ENCODE measurements at regions not wholly inside any gene's neighbourhood (a gene's known extent, or its start where the extent isn't known, plus 50 kb on each side); places are given as distances from the start of the nearest gene placed in this dataset.

- TF ChIP-seq POLR2A (IDR thresholded peaks at IDR 0.05; ENCODE audit: low read depth, low read length): no peak
- TF ChIP-seq TAF1 (IDR thresholded peaks at IDR 0.05; ENCODE audit: borderline replicate concordance, low read depth, low read length): no peak
- TF ChIP-seq POLR2AphosphoS5 (IDR thresholded peaks at IDR 0.05; ENCODE audit: low read depth, low read length): no peak
These were observed 511.6 kb upstream of the ZNF608 start for GRCh38 chr5:125257997-125258396.

Measured in GM12892 (cell line).